ENCODE measurements at regions not wholly inside any gene's neighbourhood (a gene's known extent, or its start where the extent isn't known, plus 50 kb on each side); places are given as distances from the start of the nearest gene placed in this dataset.

DNA sequence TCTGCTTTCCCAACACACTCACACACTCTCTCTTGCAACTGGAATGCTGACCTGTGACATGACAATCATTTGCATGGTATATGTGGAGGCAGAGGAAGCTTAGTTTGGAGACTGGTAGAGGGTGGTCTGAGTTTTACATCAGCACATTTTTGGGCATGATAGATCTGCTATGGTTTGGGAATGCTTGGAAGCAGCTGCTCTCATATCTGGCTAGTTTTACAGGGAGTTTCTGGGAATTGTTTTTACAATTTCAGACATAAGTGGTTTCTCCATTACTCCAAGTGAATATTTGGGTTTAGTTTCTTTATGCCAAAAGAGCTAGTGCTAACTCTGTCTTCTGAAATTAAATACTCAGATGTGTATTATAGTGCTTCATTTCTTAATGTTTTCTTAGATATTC is 977.6 kb downstream of the SUCLG1 start:
- no peak for DNase-seq (ENCODE audit: low read depth)
- no peak overlapping the region for H3K4me3 ChIP-seq (ENCODE audit: control insufficient read depth, low read depth, low read length)
- TF ChIP-seq, protein P1, sequence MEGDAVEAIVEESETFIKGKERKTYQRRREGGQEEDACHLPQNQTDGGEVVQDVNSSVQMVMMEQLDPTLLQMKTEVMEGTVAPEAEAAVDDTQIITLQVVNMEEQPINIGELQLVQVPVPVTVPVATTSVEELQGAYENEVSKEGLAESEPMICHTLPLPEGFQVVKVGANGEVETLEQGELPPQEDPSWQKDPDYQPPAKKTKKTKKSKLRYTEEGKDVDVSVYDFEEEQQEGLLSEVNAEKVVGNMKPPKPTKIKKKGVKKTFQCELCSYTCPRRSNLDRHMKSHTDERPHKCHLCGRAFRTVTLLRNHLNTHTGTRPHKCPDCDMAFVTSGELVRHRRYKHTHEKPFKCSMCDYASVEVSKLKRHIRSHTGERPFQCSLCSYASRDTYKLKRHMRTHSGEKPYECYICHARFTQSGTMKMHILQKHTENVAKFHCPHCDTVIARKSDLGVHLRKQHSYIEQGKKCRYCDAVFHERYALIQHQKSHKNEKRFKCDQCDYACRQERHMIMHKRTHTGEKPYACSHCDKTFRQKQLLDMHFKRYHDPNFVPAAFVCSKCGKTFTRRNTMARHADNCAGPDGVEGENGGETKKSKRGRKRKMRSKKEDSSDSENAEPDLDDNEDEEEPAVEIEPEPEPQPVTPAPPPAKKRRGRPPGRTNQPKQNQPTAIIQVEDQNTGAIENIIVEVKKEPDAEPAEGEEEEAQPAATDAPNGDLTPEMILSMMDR (IDR thresholded peaks at IDR 0.05; ENCODE audit: control insufficient read depth, insufficient read depth, low read depth, low read length, missing control alignments): no peak

DNA sequence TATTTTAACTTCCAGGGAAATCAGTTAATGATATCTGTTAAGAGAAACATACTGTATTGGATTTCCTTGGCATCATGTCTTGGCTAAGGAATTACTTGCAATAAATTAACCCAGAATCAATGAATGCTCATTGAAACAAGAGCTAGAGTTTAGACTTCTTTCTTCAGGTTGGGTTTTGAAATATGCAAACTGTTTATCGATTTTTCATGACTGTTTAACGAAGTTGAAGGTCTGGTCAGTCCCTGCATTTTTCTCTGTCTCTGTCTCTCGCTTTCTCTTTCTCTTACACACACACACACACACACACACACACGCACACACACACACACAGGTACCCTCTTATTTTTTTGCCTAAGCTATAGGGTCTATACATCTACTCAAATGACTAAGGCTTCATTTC is 981.0 kb downstream of the SUCLG1 start:
- no peak overlapping the region for H3K4me3 ChIP-seq (ENCODE audit: control insufficient read depth, low read depth, low read length)
- DNase-seq (ENCODE audit: low read depth): no peak
- TF ChIP-seq, protein P1 (IDR thresholded peaks at IDR 0.05; ENCODE audit: control insufficient read depth, insufficient read depth, low read depth, low read length, missing control alignments): no peak

DNA sequence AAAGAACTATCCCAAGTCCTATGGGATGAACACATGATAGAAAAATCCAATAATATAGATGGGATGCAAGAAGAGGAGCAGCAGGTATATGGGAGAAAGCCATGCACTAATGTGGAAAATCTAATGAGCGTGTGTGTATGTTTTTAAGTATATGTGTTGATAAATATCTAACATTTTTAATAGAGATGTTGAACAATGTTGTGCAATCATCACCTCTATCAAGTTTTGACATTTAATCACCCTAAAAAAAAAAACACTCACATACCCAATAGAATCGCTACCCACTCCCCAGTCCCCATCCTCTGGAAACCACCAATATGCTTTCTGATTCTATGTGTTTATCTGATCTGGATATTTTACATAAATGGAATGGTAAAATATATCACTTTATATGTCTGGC is 983.7 kb downstream of the SUCLG1 start:
- no peak for DNase-seq (ENCODE audit: low read depth)
- no peak overlapping the region for H3K4me3 ChIP-seq (ENCODE audit: control insufficient read depth, low read depth, low read length)
- TF ChIP-seq, protein P1 (IDR thresholded peaks at IDR 0.05; ENCODE audit: control insufficient read depth, insufficient read depth, low read depth, low read length, missing control alignments): no peak

DNA sequence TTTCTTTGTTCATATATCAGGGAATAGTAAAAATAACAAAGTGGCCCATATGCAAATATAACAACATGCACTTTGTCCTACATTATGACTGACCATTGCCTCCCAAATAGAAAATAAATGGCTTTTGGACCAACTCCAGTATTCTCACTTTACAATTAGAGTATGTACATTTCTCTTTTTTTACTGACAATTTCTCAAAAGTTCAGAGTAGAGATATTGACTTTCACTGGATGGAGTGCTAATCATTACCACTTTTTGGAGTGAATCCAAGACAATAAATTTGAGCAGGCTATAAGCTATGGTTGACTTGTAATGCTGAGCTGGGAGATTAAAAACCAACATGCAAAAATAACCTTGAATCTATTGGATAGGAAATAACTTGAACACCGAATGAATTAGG is 987.4 kb downstream of the SUCLG1 start:
- no peak for DNase-seq (ENCODE audit: low read depth)
- TF ChIP-seq, protein P1 (IDR thresholded peaks at IDR 0.05; ENCODE audit: control insufficient read depth, insufficient read depth, low read depth, low read length, missing control alignments): no peak
- H3K4me3 ChIP-seq (ENCODE audit: control insufficient read depth, low read depth, low read length): no peak overlapping the region

DNA sequence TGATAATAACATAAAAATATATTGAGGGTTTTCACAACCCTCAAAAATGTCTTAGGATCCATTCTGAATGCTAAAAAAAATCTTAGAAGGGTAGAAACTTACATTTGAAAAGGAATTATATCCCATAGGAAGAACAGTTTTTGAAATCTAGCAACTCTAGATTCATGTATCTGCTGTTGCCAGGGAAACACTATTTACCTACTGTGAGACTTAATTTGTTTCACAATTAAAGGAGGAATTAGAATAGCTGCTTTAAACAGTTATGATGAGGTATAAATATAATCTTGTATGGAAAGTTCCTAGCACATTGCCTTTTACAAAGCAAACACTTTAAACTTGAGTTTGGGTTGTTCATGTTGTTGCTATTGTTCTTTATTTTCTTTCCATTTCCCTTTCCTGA is 988.2 kb downstream of the SUCLG1 start:
- no peak for DNase-seq (ENCODE audit: low read depth)
- TF ChIP-seq, protein P1 (IDR thresholded peaks at IDR 0.05; ENCODE audit: control insufficient read depth, insufficient read depth, low read depth, low read length, missing control alignments): no peak
- H3K4me3 ChIP-seq (ENCODE audit: control insufficient read depth, low read depth, low read length): no peak overlapping the region

DNA sequence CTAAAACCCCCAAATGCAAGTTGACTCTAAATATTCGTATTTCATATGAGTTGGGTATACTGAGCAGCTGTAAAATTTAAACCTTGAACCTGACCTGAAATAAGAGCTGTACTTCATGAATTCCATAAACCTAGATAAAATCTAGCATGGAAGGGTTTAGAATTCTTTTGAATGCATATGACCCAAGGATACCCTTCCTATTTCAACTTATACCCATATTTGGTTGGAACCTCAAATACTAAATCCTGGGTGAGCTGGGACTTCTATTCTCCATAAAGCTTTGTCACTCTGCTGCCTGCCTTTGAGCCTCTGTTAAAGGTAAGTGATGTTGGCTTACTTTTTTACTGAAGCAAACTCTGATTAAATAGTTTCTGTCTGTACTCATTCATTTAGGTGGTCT is 994.6 kb downstream of the SUCLG1 start:
- no peak overlapping the region for H3K4me3 ChIP-seq (ENCODE audit: control insufficient read depth, low read depth, low read length)
- no peak for DNase-seq (ENCODE audit: low read depth)
- TF ChIP-seq, protein P1 (IDR thresholded peaks at IDR 0.05; ENCODE audit: control insufficient read depth, insufficient read depth, low read depth, low read length, missing control alignments): no peak

DNA sequence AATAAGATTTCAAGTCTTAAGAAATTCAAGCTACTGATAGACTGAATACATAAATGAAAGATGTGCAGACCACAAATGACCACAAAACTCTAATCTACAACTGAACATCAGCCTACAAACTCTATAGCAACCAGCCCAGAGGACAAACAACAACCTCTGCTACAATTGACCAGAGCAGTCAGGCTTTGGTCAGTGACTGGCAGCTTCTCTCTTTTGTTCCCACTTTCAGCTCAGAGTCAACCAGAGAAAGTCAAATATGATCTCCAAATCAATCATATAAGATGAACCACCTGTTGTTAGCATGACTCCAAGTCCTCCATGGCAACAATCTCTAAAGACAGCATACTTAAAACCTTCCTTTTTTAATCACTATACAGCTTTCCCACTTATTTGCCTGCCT is 996.2 kb downstream of the SUCLG1 start:
- no peak for DNase-seq (ENCODE audit: low read depth)
- H3K4me3 ChIP-seq (ENCODE audit: control insufficient read depth, low read depth, low read length): no peak overlapping the region

More for the DNA sequence above, 996.2 kb downstream of the SUCLG1 start:
- TF ChIP-seq, protein P1 (IDR thresholded peaks at IDR 0.05; ENCODE audit: control insufficient read depth, insufficient read depth, low read depth, low read length, missing control alignments): no peak
